ENCODE measurements at regions not wholly inside any gene's neighbourhood (a gene's known extent, or its start where the extent isn't known, plus 50 kb on each side); places are given as distances from the start of the nearest gene placed in this dataset.

- no peak overlapping the region for H3K4me3 ChIP-seq (ENCODE audit: severe bottlenecking)
- no peak for TF ChIP-seq CTCF (IDR thresholded peaks at IDR 0.05; ENCODE audit: poor library complexity, severe bottlenecking)
- no peak for DNase-seq (ENCODE audit: low spot score)
- no peaks in the 10 kb centered on the region for H3K27me3 ChIP-seq (ENCODE audit: insufficient read depth, poor library complexity, severe bottlenecking)
- ATAC-seq (ENCODE audit: low read depth): no peak
- H3K27ac ChIP-seq (ENCODE audit: poor library complexity, severe bottlenecking): no peak overlapping the region
- no peaks in the 10 kb centered on the region for H3K4me1 ChIP-seq (ENCODE audit: insufficient read depth, poor library complexity, severe bottlenecking)
- H3K9me3 ChIP-seq (ENCODE audit: severe bottlenecking): no peaks in the 10 kb centered on the region
- H3K36me3 ChIP-seq (ENCODE audit: low read depth): no peaks in the 10 kb centered on the region
Observed at GRCh38 chr15:36210426-36210825, 369.0 kb upstream of the CDIN1 start.

- no peaks in the 10 kb centered on the region for H3K27me3 ChIP-seq (ENCODE audit: insufficient read depth, poor library complexity, severe bottlenecking)
- H3K36me3 ChIP-seq (ENCODE audit: low read depth): no peaks in the 10 kb centered on the region
- no peaks in the 10 kb centered on the region for H3K4me1 ChIP-seq (ENCODE audit: insufficient read depth, poor library complexity, severe bottlenecking)
- DNase-seq (ENCODE audit: low spot score) (no peak), ATAC-seq (ENCODE audit: low read depth) (no peak)
- H3K9me3 ChIP-seq (ENCODE audit: severe bottlenecking): peaks cover 3% of the 10 kb centered on the region
- TF ChIP-seq CTCF (IDR thresholded peaks at IDR 0.05; ENCODE audit: poor library complexity, severe bottlenecking): no peak
- H3K4me3 ChIP-seq (ENCODE audit: severe bottlenecking): no peak overlapping the region
- no peak overlapping the region for H3K27ac ChIP-seq (ENCODE audit: poor library complexity, severe bottlenecking)
Observed at GRCh38 chr15:36218322-36218721, 361.1 kb upstream of the CDIN1 start.

GRCh38 chr15:36218991-36219390 lies 360.4 kb upstream of the CDIN1 start:
- Histone ChIP-seq H3K27ac (ENCODE audit: poor library complexity, severe bottlenecking) (no peak overlapping the region), H3K4me1 (ENCODE audit: insufficient read depth, poor library complexity, severe bottlenecking) (no peaks in the 10 kb centered on the region), H3K4me3 (ENCODE audit: severe bottlenecking) (no peak overlapping the region), H3K27me3 (ENCODE audit: insufficient read depth, poor library complexity, severe bottlenecking) (no peaks in the 10 kb centered on the region), H3K36me3 (ENCODE audit: low read depth) (no peaks in the 10 kb centered on the region), H3K9me3 (ENCODE audit: severe bottlenecking) (peaks cover 3% of the 10 kb centered on the region)
- no peak for DNase-seq (ENCODE audit: low spot score)
- no peak for TF ChIP-seq CTCF (IDR thresholded peaks at IDR 0.05; ENCODE audit: poor library complexity, severe bottlenecking)
- no peak for ATAC-seq (ENCODE audit: low read depth)

GRCh38 chr15:36221992-36222391 lies 357.4 kb upstream of the CDIN1 start:
- DNase-seq (ENCODE audit: low spot score) (no peak), ATAC-seq (ENCODE audit: low read depth) (no peak)
- H3K4me1 ChIP-seq (ENCODE audit: insufficient read depth, poor library complexity, severe bottlenecking): no peaks in the 10 kb centered on the region
- no peak overlapping the region for H3K4me3 ChIP-seq (ENCODE audit: severe bottlenecking)
- no peaks in the 10 kb centered on the region for H3K27me3 ChIP-seq (ENCODE audit: insufficient read depth, poor library complexity, severe bottlenecking)
- TF ChIP-seq CTCF (IDR thresholded peaks at IDR 0.05; ENCODE audit: poor library complexity, severe bottlenecking): no peak
- no peaks in the 10 kb centered on the region for H3K36me3 ChIP-seq (ENCODE audit: low read depth)
- no peak overlapping the region for H3K27ac ChIP-seq (ENCODE audit: poor library complexity, severe bottlenecking)
- peaks cover 3% of the 10 kb centered on the region for H3K9me3 ChIP-seq (ENCODE audit: severe bottlenecking)

- no peaks in the 10 kb centered on the region for H3K4me1 ChIP-seq (ENCODE audit: insufficient read depth, poor library complexity, severe bottlenecking)
- no peak overlapping the region for H3K4me3 ChIP-seq (ENCODE audit: severe bottlenecking)
- DNase-seq (ENCODE audit: low spot score) (no peak), ATAC-seq (ENCODE audit: low read depth) (no peak; the same call in 2 of the 3 replicates)
- TF ChIP-seq CTCF (IDR thresholded peaks at IDR 0.05; ENCODE audit: poor library complexity, severe bottlenecking): no peak
- no peaks in the 10 kb centered on the region for H3K9me3 ChIP-seq (ENCODE audit: severe bottlenecking)
- no peak overlapping the region for H3K27ac ChIP-seq (ENCODE audit: poor library complexity, severe bottlenecking)
- H3K27me3 ChIP-seq (ENCODE audit: insufficient read depth, poor library complexity, severe bottlenecking): no peaks in the 10 kb centered on the region
- H3K36me3 ChIP-seq (ENCODE audit: low read depth): no peaks in the 10 kb centered on the region
Observed at GRCh38 chr15:36230776-36231175, 348.6 kb upstream of the CDIN1 start.
